GM18499 (cell line): ENCODE measurements at regions not wholly inside any gene's neighbourhood (a gene's known extent, or its start where the extent isn't known, plus 50 kb on each side); places are given as distances from the start of the nearest gene placed in this dataset.

ENCODE experiments used
- ATAC-seq: cut with Tn5 transposase; IDR thresholded peaks from one replicate; pipeline ENCODE4 v1.9.1; 2021; ENCODE audit warnings: moderate number of reproducible peaks; ENCODE audit not compliant: insufficient read depth, unreplicated experiment

GRCh38 chr18:55841314-55841713 is 253.3 kb upstream of the TCF4 start:
- no peak for ATAC-seq

GRCh38 chr18:55840601-55841170 is 252.7 kb upstream of the TCF4 start:
- no peak for ATAC-seq

GRCh38 chr18:55839343-55839742 is 251.4 kb upstream of the TCF4 start:
- ATAC-seq, result no peak

GRCh38 chr18:55838841-55839240 is 250.8 kb upstream of the TCF4 start:
- no peak for ATAC-seq

GRCh38 chr18:55838319-55838718 is 250.3 kb upstream of the TCF4 start:
- ATAC-seq, result no peak

- no peak for ATAC-seq
Observed at GRCh38 chr18:55833543-55833942, 245.6 kb upstream of the TCF4 start.

GRCh38 chr18:55830544-55830943 is 242.6 kb upstream of the TCF4 start:
- no peak for ATAC-seq

- ATAC-seq, result no peak
Observed at GRCh38 chr18:55821219-55821618, 233.2 kb upstream of the TCF4 start.

- no peak for ATAC-seq
Observed at GRCh38 chr18:55819448-55819847, 231.5 kb upstream of the TCF4 start.

GRCh38 chr18:55818284-55818683 is 230.3 kb upstream of the TCF4 start:
- ATAC-seq, result no peak

GRCh38 chr18:55811925-55812324 is 223.9 kb upstream of the TCF4 start:
- no peak for ATAC-seq

GRCh38 chr18:55805666-55806065 is 217.7 kb upstream of the TCF4 start:
- ATAC-seq, result no peak

GRCh38 chr18:55795101-55795669 is 207.2 kb upstream of the TCF4 start:
- no peak for ATAC-seq

GRCh38 chr18:55794288-55795052 is 206.5 kb upstream of the TCF4 start:
- no peak for ATAC-seq

GRCh38 chr18:55790296-55790695 is 202.3 kb upstream of the TCF4 start:
- no peak for ATAC-seq

- no peak for ATAC-seq
Observed at GRCh38 chr18:55787536-55788073, 199.6 kb upstream of the TCF4 start.

- ATAC-seq, result no peak
Observed at GRCh38 chr18:55786651-55787272, 198.8 kb upstream of the TCF4 start.

GRCh38 chr18:55783921-55784320 is 195.9 kb upstream of the TCF4 start:
- no peak for ATAC-seq

GRCh38 chr18:55781481-55781957 is 193.5 kb upstream of the TCF4 start:
- ATAC-seq, result no peak

- ATAC-seq, result no peak
Observed at GRCh38 chr18:55780586-55781071, 192.6 kb upstream of the TCF4 start.
